B cell (primary cell): ENCODE measurements at regions not wholly inside any gene's neighbourhood (a gene's known extent, or its start where the extent isn't known, plus 50 kb on each side); places are given as distances from the start of the nearest gene placed in this dataset.

Experiments used
- ATAC-seq: fragments of 200-7000 bp; cut with Tn5 transposase; one replicate; pipeline ENCODE4 v1.10.0; 2021; ENCODE audit warnings: low read depth, mild to moderate bottlenecking, moderate number of reproducible peaks, moderate library complexity
- CTCF ChIA-PET: fragments of 350-600 bp; sonication (Branson Sonifier 250); formaldehyde crosslinking; loops from one replicate; lab custom pipeline; 2021; ENCODE audit warnings: antibody characterized with exemption, inconsistent platforms; lab: Charles Lee
- POLR2A ChIA-PET: fragments of 350-600 bp; sonication (Branson Sonifier 250); formaldehyde crosslinking; loops from one replicate; lab custom pipeline; 2021; ENCODE audit warnings: antibody characterized with exemption; lab: Charles Lee
- DNase-seq: peaks from one replicate; pipeline ENCODE4 v3.0.0; 2013
- H2AFZ ChIP-seq: 2 replicates; pipeline ENCODE4 v1.6.1; 2012; ENCODE audit warnings: mild to moderate bottlenecking, low read depth, low read length; ENCODE audit not compliant: insufficient read depth, poor library complexity, severe bottlenecking
- H3K27ac ChIP-seq, 2 donors: 1 replicate in 1 of 2; 2 replicates in 1 of 2; pipeline ENCODE4 v1.5.1; 2012 to 2013; ENCODE audit warnings: low read length in 2 of 2, mild to moderate bottlenecking in 2 of 2, moderate library complexity in 1 of 2
- H3K27me3 ChIP-seq, 4 experiments: fragments of 200-600 bp in 1 of 4; sonication (generic) in 1 of 4; replicated peaks in 1 of 4; 1 replicate in 2 of 4; 2 replicates in 2 of 4; pipeline versions ENCODE4 v1.6.1 to v1.7.0; 2013 to 2016; ENCODE audit warnings: low read length in 3 of 4, mild to moderate bottlenecking in 2 of 4, mixed read lengths in 1 of 4, moderate library complexity in 1 of 4; ENCODE audit not compliant: insufficient read depth in 4 of 4, control insufficient read depth in 3 of 4; ENCODE audit errors: control extremely low read depth in 1 of 4
- H3K36me3 ChIP-seq, 2 experiments: replicated peaks in 1 of 2; 1 replicate in 1 of 2; 2 replicates in 1 of 2; pipeline versions ENCODE4 v1.6.1 to v1.7.1; 2013; ENCODE audit warnings: low read length in 1 of 2; ENCODE audit not compliant: insufficient read depth in 2 of 2, control insufficient read depth in 1 of 2; ENCODE audit errors: control extremely low read depth in 1 of 2, extremely low read depth in 1 of 2
- H3K4me1 ChIP-seq, 2 donors: fragments of 200-600 bp in 1 of 2; sonication (generic) in 1 of 2; 1 replicate in 1 of 2; 2 replicates in 1 of 2; pipeline versions ENCODE4 v1.5.1 to v1.6.1; 2013 to 2017; ENCODE audit warnings: low read length in 2 of 2; ENCODE audit not compliant: control insufficient read depth in 2 of 2, insufficient read depth in 2 of 2
- H3K4me2 ChIP-seq: replicated peaks from 2 replicates; pipeline ENCODE3; 2012; ENCODE audit warnings: mild to moderate bottlenecking, low read depth, low read length; ENCODE audit not compliant: poor library complexity, severe bottlenecking
- H3K4me3 ChIP-seq, 5 experiments: fragments of 200-600 bp in 1 of 5; sonication (generic) in 1 of 5; 1 replicate in 3 of 5; 2 replicates in 2 of 5; pipeline versions ENCODE4 v1.5.1 to v1.7.0; 2011 to 2016; ENCODE audit warnings: low read length in 4 of 5, mild to moderate bottlenecking in 4 of 5, low read depth in 2 of 5, control low read depth in 1 of 5, moderate library complexity in 1 of 5; ENCODE audit not compliant: insufficient read depth in 1 of 5; ENCODE audit errors: control extremely low read depth in 1 of 5, extremely low read depth in 1 of 5
- H3K79me2 ChIP-seq: fragments of 200-600 bp; sonication (generic); one replicate; pipeline ENCODE4 v1.6.0; 2016; ENCODE audit warnings: low read length; ENCODE audit not compliant: control insufficient read depth, insufficient read depth
- H3K9ac ChIP-seq: fragments of 200-600 bp; sonication (generic); 2 replicates; pipeline ENCODE4 v1.6.1; 2017; ENCODE audit warnings: mild to moderate bottlenecking, low read length, moderate library complexity
- H3K9me3 ChIP-seq, 3 donors: one replicate each; pipeline versions ENCODE4 v1.6.1 to v1.7.1; 2013; ENCODE audit warnings: low read length in 2 of 3; ENCODE audit not compliant: control insufficient read depth in 2 of 3, insufficient read depth in 1 of 3; ENCODE audit errors: control extremely low read depth in 1 of 3
- H4K20me1 ChIP-seq: 2 replicates; pipeline ENCODE4 v1.6.0; 2012; ENCODE audit warnings: mild to moderate bottlenecking, low read length; ENCODE audit not compliant: insufficient read depth, control insufficient read depth, poor library complexity, severe bottlenecking
- H3K27ac Mint-ChIP-seq: one replicate; pipeline ENCODE4 v1.8.0; 2021; ENCODE audit warnings: mixed read lengths
- H3K27me3 Mint-ChIP-seq: one replicate; pipeline ENCODE4 v1.8.0; 2021; ENCODE audit warnings: mixed read lengths
- H3K4me1 Mint-ChIP-seq: one replicate; pipeline ENCODE4 v1.8.0; 2021; ENCODE audit warnings: mixed read lengths
- H3K4me3 Mint-ChIP-seq: one replicate; pipeline ENCODE4 v1.8.0; 2021; ENCODE audit warnings: mixed read lengths
- H3K9me3 Mint-ChIP-seq: one replicate; pipeline ENCODE4 v1.8.0; 2022; ENCODE audit warnings: mixed read lengths; ENCODE audit not compliant: insufficient read depth
- EZH2 ChIP-seq: IDR thresholded peaks from 2 replicates; pipeline ENCODE4 v1.6.1; 2012; ENCODE audit warnings: borderline replicate concordance, low read depth, mild to moderate bottlenecking, moderate library complexity, low read length; ENCODE audit not compliant: insufficient read depth, poor library complexity, severe bottlenecking
- whole genome bisulfite sequencing: methylation state at CpG from one replicate; pipeline ENCODE4 v1.1.5; 2013; ENCODE audit warnings: missing lambda C conversion rate; ENCODE audit not compliant: insufficient coverage; 5-methylcytosine and 5-hydroxymethylcytosine counted together
- intact Hi-C: fragments of 100-400 bp; cut with micrococcal nuclease; formaldehyde crosslinking; loops from one replicate; pipeline ENCODE4 v1.10.0; 2022
- TF ChIP-seq, protein P1 (sequence below): fragments of 200-600 bp; IDR thresholded peaks from one replicate; pipeline ENCODE4 v1.8.0; 2022; ENCODE audit warnings: antibody characterized with exemption, mild to moderate bottlenecking

DNA sequence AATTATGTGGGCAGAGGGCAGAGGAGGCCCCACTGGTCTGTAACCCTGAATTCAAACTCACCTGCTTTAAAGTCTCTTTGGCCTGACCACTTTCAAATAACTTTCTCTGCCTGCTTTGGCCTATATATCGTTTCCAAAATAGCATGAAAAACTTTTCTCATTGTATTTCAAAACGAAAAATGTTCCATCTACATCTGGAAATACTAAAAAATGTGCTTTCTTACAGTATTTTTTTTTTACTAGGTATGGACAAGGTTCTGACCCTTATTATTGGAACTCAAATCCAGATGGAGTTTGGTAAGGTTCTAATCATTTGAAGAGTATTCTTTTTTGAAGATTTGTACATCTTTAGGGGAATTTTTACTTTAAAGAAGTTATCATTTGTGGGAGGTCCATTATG, 241.9 kb downstream of the PAX1 start:
- no peak for DNase-seq
- Mint-ChIP-seq H3K9me3 (no peaks in the 10 kb centered on the region), H3K4me3 (no peak overlapping the region), H3K4me1 (no peaks in the 10 kb centered on the region), H3K27me3 (no peaks in the 10 kb centered on the region), H3K27ac (no peak overlapping the region)
- H3K4me3 ChIP-seq = no peak overlapping the region
- no peak overlapping the region for H3K9ac ChIP-seq
- POLR2A ChIA-PET = no interaction called here
- peaks cover 0 to 6% (median 0%) of the 10 kb centered on the region in 3 donors for H3K9me3 ChIP-seq
- intact Hi-C loops = no loop called here
- H3K4me1 ChIP-seq = no peaks in the 10 kb centered on the region
- H3K79me2 ChIP-seq = no peaks in the 10 kb centered on the region
- CTCF ChIA-PET = no interaction called here
- no peaks in the 10 kb centered on the region for H3K36me3 ChIP-seq
- WGBS = no CpG with 5 or more reads among the region's 2 CpGs
- no peak overlapping the region for H2AFZ ChIP-seq
- no peaks in the 10 kb centered on the region for H4K20me1 ChIP-seq
- H3K27me3 ChIP-seq = no peaks in the 10 kb centered on the region
- TF ChIP-seq, protein P1, sequence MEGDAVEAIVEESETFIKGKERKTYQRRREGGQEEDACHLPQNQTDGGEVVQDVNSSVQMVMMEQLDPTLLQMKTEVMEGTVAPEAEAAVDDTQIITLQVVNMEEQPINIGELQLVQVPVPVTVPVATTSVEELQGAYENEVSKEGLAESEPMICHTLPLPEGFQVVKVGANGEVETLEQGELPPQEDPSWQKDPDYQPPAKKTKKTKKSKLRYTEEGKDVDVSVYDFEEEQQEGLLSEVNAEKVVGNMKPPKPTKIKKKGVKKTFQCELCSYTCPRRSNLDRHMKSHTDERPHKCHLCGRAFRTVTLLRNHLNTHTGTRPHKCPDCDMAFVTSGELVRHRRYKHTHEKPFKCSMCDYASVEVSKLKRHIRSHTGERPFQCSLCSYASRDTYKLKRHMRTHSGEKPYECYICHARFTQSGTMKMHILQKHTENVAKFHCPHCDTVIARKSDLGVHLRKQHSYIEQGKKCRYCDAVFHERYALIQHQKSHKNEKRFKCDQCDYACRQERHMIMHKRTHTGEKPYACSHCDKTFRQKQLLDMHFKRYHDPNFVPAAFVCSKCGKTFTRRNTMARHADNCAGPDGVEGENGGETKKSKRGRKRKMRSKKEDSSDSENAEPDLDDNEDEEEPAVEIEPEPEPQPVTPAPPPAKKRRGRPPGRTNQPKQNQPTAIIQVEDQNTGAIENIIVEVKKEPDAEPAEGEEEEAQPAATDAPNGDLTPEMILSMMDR = no peak
- TF ChIP-seq EZH2 = no peak
- ATAC-seq = no peak
- no peak overlapping the region for H3K27ac ChIP-seq
- H3K4me2 ChIP-seq = no peak overlapping the region

DNA sequence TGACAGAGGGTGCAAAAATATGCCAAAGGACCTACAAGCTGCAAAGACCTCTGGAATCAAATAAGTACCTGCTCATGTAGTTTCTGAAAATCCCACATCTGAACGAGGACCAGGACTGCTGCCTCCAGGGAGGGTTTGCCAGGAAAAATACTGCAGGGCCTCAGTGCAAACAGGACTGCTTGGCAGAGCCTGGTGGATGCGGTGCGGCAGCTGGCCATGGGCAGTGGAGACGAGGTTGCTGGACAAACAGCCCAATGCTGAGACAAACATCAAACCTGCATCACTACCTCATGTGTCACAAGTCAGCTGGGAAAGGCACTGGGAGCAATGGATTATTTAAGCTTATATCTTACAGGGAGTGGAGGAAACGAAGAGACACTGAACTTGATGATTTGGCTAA, 238.8 kb downstream of the PAX1 start:
- no peaks in the 10 kb centered on the region for H4K20me1 ChIP-seq
- peaks cover 0 to 6% (median 0%) of the 10 kb centered on the region in 3 donors for H3K9me3 ChIP-seq
- no peak overlapping the region for H3K4me2 ChIP-seq
- H2AFZ ChIP-seq = no peak overlapping the region
- H3K27ac ChIP-seq = no peak overlapping the region
- no peaks in the 10 kb centered on the region for H3K27me3 ChIP-seq
- Mint-ChIP-seq H3K27me3 (no peaks in the 10 kb centered on the region), H3K9me3 (no peaks in the 10 kb centered on the region), H3K4me3 (no peak overlapping the region), H3K4me1 (no peaks in the 10 kb centered on the region), H3K27ac (no peak overlapping the region)
- no peaks in the 10 kb centered on the region for H3K79me2 ChIP-seq
- H3K4me1 ChIP-seq = no peaks in the 10 kb centered on the region
- no peak overlapping the region for H3K4me3 ChIP-seq
- CTCF ChIA-PET = no interaction called here
- TF ChIP-seq, protein P1 = no peak
- TF ChIP-seq EZH2 = no peak
- DNase-seq = no peak
- H3K36me3 ChIP-seq = no peaks in the 10 kb centered on the region
- intact Hi-C loops = no loop called here
- H3K9ac ChIP-seq = no peak overlapping the region
- ATAC-seq = no peak
- 83% methylated on average over 3 of the region's 5 CpGs for WGBS
- POLR2A ChIA-PET = no interaction called here
